H9 (cell line): ENCODE measurements at regions not wholly inside any gene's neighbourhood (a gene's known extent, or its start where the extent isn't known, plus 50 kb on each side); places are given as distances from the start of the nearest gene placed in this dataset.

Source experiments
- DNase-seq: peaks from one replicate; pipeline ENCODE4 v3.0.0-alpha.2; 2017
- H2AFZ ChIP-seq: one replicate; pipeline ENCODE4 v1.6.1; 2013; ENCODE audit warnings: mild to moderate bottlenecking, low read length, control low read depth, moderate library complexity
- H2AK5ac ChIP-seq: 2 replicates; pipeline ENCODE4 v1.6.1; 2013; ENCODE audit warnings: low read length, control low read depth, mixed read lengths; ENCODE audit not compliant: insufficient read length
- H2BK120ac ChIP-seq: one replicate; pipeline ENCODE4 v1.6.1; 2013; ENCODE audit warnings: low read depth, mild to moderate bottlenecking, low read length, control low read depth, inconsistent platforms; ENCODE audit not compliant: poor library complexity, severe bottlenecking
- H2BK12ac ChIP-seq: 2 replicates; pipeline ENCODE4 v1.6.1; 2013; ENCODE audit warnings: low read length, control low read depth, mixed read lengths, low read depth; ENCODE audit not compliant: insufficient read length
- H2BK15ac ChIP-seq: 2 replicates; pipeline ENCODE4 v1.6.1; 2013; ENCODE audit warnings: low read depth, low read length, control low read depth
- H2BK20ac ChIP-seq: one replicate; pipeline ENCODE4 v1.6.1; 2013; ENCODE audit warnings: low read depth, mild to moderate bottlenecking, low read length, control low read depth, inconsistent platforms; ENCODE audit not compliant: poor library complexity, severe bottlenecking
- H2BK5ac ChIP-seq: 2 replicates; pipeline ENCODE4 v1.6.1; 2013; ENCODE audit warnings: low read length, control low read depth, mixed read lengths; ENCODE audit not compliant: insufficient read length
- H3K14ac ChIP-seq: 2 replicates; pipeline ENCODE4 v1.6.1; 2013; ENCODE audit warnings: low read length, control low read depth; ENCODE audit not compliant: insufficient read depth
- H3K18ac ChIP-seq: 2 replicates; pipeline ENCODE4 v1.6.1; 2013; ENCODE audit warnings: low read depth, mild to moderate bottlenecking, mixed read lengths, low read length, control low read depth; ENCODE audit not compliant: insufficient read length
- H3K23ac ChIP-seq: 2 replicates; pipeline ENCODE4 v1.6.1; 2013; ENCODE audit warnings: low read length, control low read depth, mixed read lengths, low read depth; ENCODE audit not compliant: insufficient read length
- H3K23me2 ChIP-seq: 2 replicates; pipeline ENCODE4 v1.6.1; 2013; ENCODE audit warnings: low read depth, mild to moderate bottlenecking, mixed read lengths, low read length, control low read depth; ENCODE audit not compliant: insufficient read length, poor library complexity, severe bottlenecking
- H3K27ac ChIP-seq: 2 replicates; pipeline ENCODE4 v1.5.1; 2013; ENCODE audit warnings: low read length, control low read depth, mixed read lengths, low read depth; ENCODE audit not compliant: insufficient read length
- H3K27me3 ChIP-seq: 2 replicates; pipeline ENCODE4 v1.6.1; 2013; ENCODE audit warnings: low read length, control low read depth, inconsistent platforms; ENCODE audit not compliant: insufficient read depth
- H3K4ac ChIP-seq: 2 replicates; pipeline ENCODE4 v1.6.1; 2013; ENCODE audit warnings: low read depth, mild to moderate bottlenecking, control low read depth, inconsistent platforms, low read length, moderate library complexity
- H3K4me1 ChIP-seq: 2 replicates; pipeline ENCODE4 v1.6.1; 2013; ENCODE audit warnings: low read length, control low read depth, inconsistent platforms; ENCODE audit not compliant: insufficient read depth
- H3K4me2 ChIP-seq: 2 replicates; pipeline ENCODE4 v1.6.1; 2013; ENCODE audit warnings: low read length, control low read depth, mixed read lengths; ENCODE audit not compliant: insufficient read length, insufficient read depth
- H3K56ac ChIP-seq: 2 replicates; pipeline ENCODE4 v1.6.1; 2013; ENCODE audit warnings: low read depth, mild to moderate bottlenecking, mixed read lengths, low read length, control low read depth; ENCODE audit not compliant: insufficient read length
- H3K79me1 ChIP-seq: 2 replicates; pipeline ENCODE4 v1.6.1; 2013; ENCODE audit warnings: low read depth, mild to moderate bottlenecking, moderate library complexity, low read length, control low read depth, inconsistent platforms; ENCODE audit not compliant: insufficient read depth, poor library complexity, severe bottlenecking
- H3K79me2 ChIP-seq: 2 replicates; pipeline ENCODE4 v1.6.1; 2013; ENCODE audit warnings: low read length, control low read depth, inconsistent platforms; ENCODE audit not compliant: insufficient read depth
- H3K9ac ChIP-seq: 2 replicates; pipeline ENCODE4 v1.6.1; 2013; ENCODE audit warnings: low read length, control low read depth, mixed read lengths; ENCODE audit not compliant: insufficient read length; ENCODE audit errors: extremely low read depth
- H3K9me3 ChIP-seq: one replicate; pipeline ENCODE4 v1.6.1; 2013; ENCODE audit warnings: low read depth, low read length, inconsistent platforms; ENCODE audit not compliant: control insufficient read depth
- H3T11ph ChIP-seq: one replicate; pipeline ENCODE4 v1.6.1; 2013; ENCODE audit warnings: mild to moderate bottlenecking, low read length, control low read depth, inconsistent platforms
- H4K20me1 ChIP-seq: one replicate; pipeline ENCODE4 v1.6.1; 2013; ENCODE audit not compliant: control insufficient read depth, insufficient read length, insufficient read depth
- H4K5ac ChIP-seq: 2 replicates; pipeline ENCODE4 v1.6.1; 2013; ENCODE audit warnings: low read depth, mild to moderate bottlenecking, mixed read lengths, low read length, control low read depth; ENCODE audit not compliant: insufficient read length
- H4K8ac ChIP-seq: replicated peaks from 2 replicates; pipeline ENCODE4 v1.6.1; 2013; ENCODE audit warnings: low read length, control low read depth, mixed read lengths, low read depth; ENCODE audit not compliant: insufficient read length
- H4K91ac ChIP-seq: 2 replicates; pipeline ENCODE4 v1.6.1; 2013; ENCODE audit warnings: low read depth, mild to moderate bottlenecking, moderate library complexity, mixed read lengths, low read length, control low read depth; ENCODE audit not compliant: insufficient read length
- H3K27ac Mint-ChIP-seq, 3 experiments: 2 replicates in 2 of 3; 3 replicates in 1 of 3; pipeline ENCODE4 v1.8.0; 2020 to 2021; ENCODE audit warnings: mixed read lengths in 3 of 3, mild to moderate bottlenecking in 1 of 3, moderate library complexity in 1 of 3
- H3K27me3 Mint-ChIP-seq: 2 replicates; pipeline ENCODE4 v1.8.0; 2021; ENCODE audit warnings: low read depth, mild to moderate bottlenecking, moderate library complexity, mixed read lengths
- H3K36me3 Mint-ChIP-seq, 3 experiments: 2 replicates in 2 of 3; 3 replicates in 1 of 3; pipeline ENCODE4 v1.8.0; 2020 to 2021; ENCODE audit warnings: low read depth in 3 of 3, mixed read lengths in 3 of 3; ENCODE audit not compliant: insufficient read depth in 1 of 3
- H3K4me1 Mint-ChIP-seq, 2 experiments: 2 replicates each; pipeline ENCODE4 v1.8.0; 2020; ENCODE audit warnings: mixed read lengths in 2 of 2
- H3K4me3 Mint-ChIP-seq, 2 experiments: 2 replicates in 1 of 2; 3 replicates in 1 of 2; pipeline ENCODE4 v1.8.0; 2020 to 2021; ENCODE audit warnings: mild to moderate bottlenecking in 2 of 2, mixed read lengths in 2 of 2, moderate library complexity in 1 of 2
- H3K9me3 Mint-ChIP-seq, 2 experiments: 2 replicates in 1 of 2; 3 replicates in 1 of 2; pipeline ENCODE4 v1.8.0; 2020; ENCODE audit warnings: mild to moderate bottlenecking in 2 of 2, mixed read lengths in 2 of 2, moderate library complexity in 1 of 2
- WGBS: extraction: QIAGEN DNeasy Blood & Tissue Kit; methylation state at CpG from one replicate; pipeline ENCODE4 v1.1.7; 2013; ENCODE audit warnings: missing lambda C conversion rate, low lambda C conversion rate, mixed read lengths; ENCODE audit not compliant: insufficient read length; ENCODE audit errors: extremely low coverage; 5-methylcytosine and 5-hydroxymethylcytosine counted together
- TF ChIP-seq, protein P1 (sequence below): fragments of 200-600 bp; sonication (generic); conservative IDR thresholded peaks from 3 replicates; pipeline ENCODE4 v1.8.0; 2021; ENCODE audit warnings: antibody characterized with exemption, mild to moderate bottlenecking

DNA sequence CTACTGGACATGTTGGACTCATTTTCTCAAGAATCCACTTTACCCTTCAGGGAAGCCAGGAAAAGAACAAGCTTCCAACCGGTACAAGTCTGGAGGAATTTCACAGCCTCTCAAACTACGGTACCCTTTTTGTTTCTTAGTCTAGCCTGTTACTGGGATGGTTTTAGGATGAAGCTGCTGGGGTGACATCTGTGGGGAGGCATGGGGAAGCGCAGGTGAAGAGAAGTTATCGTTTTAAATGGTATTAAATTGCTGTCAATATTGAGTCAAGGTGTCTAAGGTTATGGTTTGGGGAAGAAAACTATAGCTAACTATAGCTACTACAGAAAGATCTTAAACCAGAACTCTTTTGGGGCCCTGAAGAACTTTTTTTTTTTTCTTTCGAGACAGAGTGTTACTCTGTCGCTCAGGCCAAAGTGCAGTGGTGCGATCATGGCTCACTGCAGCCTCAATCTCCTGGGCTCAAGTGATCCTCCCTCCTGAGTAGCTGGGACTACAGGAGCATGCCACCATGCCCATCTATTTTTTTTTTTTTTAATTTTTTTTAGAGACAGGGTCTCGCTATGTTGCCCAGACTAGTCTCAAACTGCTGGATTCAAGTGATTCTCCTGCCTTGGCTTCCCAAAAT lies 128.7 kb downstream of the RIN2 start:
- Histone ChIP-seq H2BK5ac (no peak overlapping the region), H3K4me1 (no peaks in the 10 kb centered on the region; the same call in 1 of the 2 replicates), H3K23ac (no peak overlapping the region), H2BK20ac (no peak overlapping the region), H2AK5ac (no peak overlapping the region), H2BK12ac (no peak overlapping the region), H4K5ac (no peak overlapping the region), H3K9ac (no peak overlapping the region), H3K18ac (no peak overlapping the region), H3K27me3 (no peaks in the 10 kb centered on the region), H2BK15ac (no peak overlapping the region), H4K91ac (no peak overlapping the region), H2BK120ac (no peak overlapping the region), H4K20me1 (no peaks in the 10 kb centered on the region), H4K8ac (no peak overlapping the region), H2AFZ (no peak overlapping the region), H3K9me3 (no peaks in the 10 kb centered on the region), H3K4ac (no peak overlapping the region), H3T11ph (no peak overlapping the region), H3K79me1 (no peaks in the 10 kb centered on the region), H3K14ac (no peak overlapping the region), H3K27ac (no peak overlapping the region), H3K4me2 (no peak overlapping the region), H3K23me2 (peaks cover 4% of the 10 kb centered on the region), H3K56ac (no peak overlapping the region), H3K79me2 (no peaks in the 10 kb centered on the region)
- no peak for DNase-seq
- Mint-ChIP-seq H3K27ac (no peak overlapping the region), H3K27me3 (no peaks in the 10 kb centered on the region), H3K4me1 (peaks cover 0 to 3% of the 10 kb centered on the region in 2 experiments; a peak in 3 of 4 replicates), H3K36me3 (no peaks in the 10 kb centered on the region), H3K4me3 (no peak overlapping the region; a peak in 1 of 5 replicates), H3K9me3 (no peaks in the 10 kb centered on the region)
- TF ChIP-seq, protein P1, sequence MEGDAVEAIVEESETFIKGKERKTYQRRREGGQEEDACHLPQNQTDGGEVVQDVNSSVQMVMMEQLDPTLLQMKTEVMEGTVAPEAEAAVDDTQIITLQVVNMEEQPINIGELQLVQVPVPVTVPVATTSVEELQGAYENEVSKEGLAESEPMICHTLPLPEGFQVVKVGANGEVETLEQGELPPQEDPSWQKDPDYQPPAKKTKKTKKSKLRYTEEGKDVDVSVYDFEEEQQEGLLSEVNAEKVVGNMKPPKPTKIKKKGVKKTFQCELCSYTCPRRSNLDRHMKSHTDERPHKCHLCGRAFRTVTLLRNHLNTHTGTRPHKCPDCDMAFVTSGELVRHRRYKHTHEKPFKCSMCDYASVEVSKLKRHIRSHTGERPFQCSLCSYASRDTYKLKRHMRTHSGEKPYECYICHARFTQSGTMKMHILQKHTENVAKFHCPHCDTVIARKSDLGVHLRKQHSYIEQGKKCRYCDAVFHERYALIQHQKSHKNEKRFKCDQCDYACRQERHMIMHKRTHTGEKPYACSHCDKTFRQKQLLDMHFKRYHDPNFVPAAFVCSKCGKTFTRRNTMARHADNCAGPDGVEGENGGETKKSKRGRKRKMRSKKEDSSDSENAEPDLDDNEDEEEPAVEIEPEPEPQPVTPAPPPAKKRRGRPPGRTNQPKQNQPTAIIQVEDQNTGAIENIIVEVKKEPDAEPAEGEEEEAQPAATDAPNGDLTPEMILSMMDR = peak; percentile 25; the same call in 1 of the 3 replicates
- WGBS = no CpG with 5 or more reads among the region's 8 CpGs
